Fibroblast of the conjunctiva (primary cell): ENCODE measurements at regions not wholly inside any gene's neighbourhood (a gene's known extent, or its start where the extent isn't known, plus 50 kb on each side); places are given as distances from the start of the nearest gene placed in this dataset.
"Not testable (repeated sequence)": the region's sequence is repeated elsewhere in the genome, so short reads cannot be mapped to it uniquely, and the experiment has no call there.

Experiments used
- DNase-seq: peaks from one replicate; pipeline ENCODE4 v3.0.0-alpha.2; 2010; ENCODE audit warnings: low read depth

GRCh38 chr6:169926617-169927417 lies 175.4 kb downstream of the ERMARD start:
- DNase-seq, result no peak

- no peak for DNase-seq
Measured at GRCh38 chr6:169923468-169924464, 172.3 kb downstream of the ERMARD start.

GRCh38 chr6:169921853-169922824 lies 170.7 kb downstream of the ERMARD start:
- no peak for DNase-seq

GRCh38 chr6:169921217-169921616 lies 169.8 kb downstream of the ERMARD start:
- no peak for DNase-seq

- no peak for DNase-seq
Measured at GRCh38 chr6:169920359-169921020, 169.1 kb downstream of the ERMARD start.

GRCh38 chr6:169918954-169919549 lies 167.6 kb downstream of the ERMARD start:
- no peak for DNase-seq

- DNase-seq, result no peak
Measured at GRCh38 chr6:169918239-169918953, 167.0 kb downstream of the ERMARD start.

GRCh38 chr6:169917153-169917552 lies 165.7 kb downstream of the ERMARD start:
- DNase-seq, result no peak

- DNase-seq, result no peak
Measured at GRCh38 chr6:169915769-169916550, 164.5 kb downstream of the ERMARD start.

GRCh38 chr6:169913745-169914144 lies 162.3 kb downstream of the ERMARD start:
- not testable (repeated sequence) for DNase-seq

GRCh38 chr6:169913096-169913638 lies 161.7 kb downstream of the ERMARD start:
- DNase-seq, result no peak

GRCh38 chr6:169912266-169913095 lies 161.1 kb downstream of the ERMARD start:
- no peak for DNase-seq

GRCh38 chr6:169911264-169912263 lies 160.1 kb downstream of the ERMARD start:
- no peak for DNase-seq

- DNase-seq, result no peak
Measured at GRCh38 chr6:169909113-169909512, 157.7 kb downstream of the ERMARD start.

- DNase-seq, result no peak
Measured at GRCh38 chr6:169908403-169908933, 157.0 kb downstream of the ERMARD start.

- no peak for DNase-seq
Measured at GRCh38 chr6:169907419-169908115, 156.1 kb downstream of the ERMARD start.
